CD14-positive monocyte (primary cell): ENCODE measurements at regions not wholly inside any gene's neighbourhood (a gene's known extent, or its start where the extent isn't known, plus 50 kb on each side); places are given as distances from the start of the nearest gene placed in this dataset.
A peak's percentile ranks its signal among the peaks of the same experiment; 100 is the strongest.

Source experiments
- DNase-seq, 3 donors: peaks; one replicate each; pipeline ENCODE4 v3.0.0-alpha.2; 2011 to 2022
- H2AFZ ChIP-seq: 2 replicates; pipeline ENCODE4 v1.6.0; 2012; ENCODE audit warnings: mild to moderate bottlenecking, low read depth, low read length, inconsistent platforms; ENCODE audit not compliant: insufficient read depth, poor library complexity, severe bottlenecking
- H3K27ac ChIP-seq, 2 donors: 1 replicate in 1 of 2; 2 replicates in 1 of 2; pipeline ENCODE4 v1.5.1; 2012 to 2013; ENCODE audit warnings: low read length in 2 of 2, control low read depth in 1 of 2, inconsistent platforms in 1 of 2, low read depth in 1 of 2, mild to moderate bottlenecking in 1 of 2
- H3K27me3 ChIP-seq, 2 donors: one replicate each; pipeline versions ENCODE4 v1.6.0 to v1.6.1; 2011 to 2013; ENCODE audit warnings: low read length in 2 of 2; ENCODE audit not compliant: control insufficient read depth in 2 of 2, insufficient read depth in 2 of 2
- H3K36me3 ChIP-seq, 2 donors: replicated peaks in 1 of 2; 1 replicate in 1 of 2; 2 replicates in 1 of 2; pipeline versions ENCODE4 v1.5.1 to v1.6.1; 2012 to 2013; ENCODE audit warnings: low read length in 2 of 2, control low read depth in 1 of 2, inconsistent platforms in 1 of 2, mild to moderate bottlenecking in 1 of 2; ENCODE audit not compliant: insufficient read depth in 2 of 2, control insufficient read depth in 1 of 2
- H3K4me1 ChIP-seq, 2 donors: 1 replicate in 1 of 2; 2 replicates in 1 of 2; pipeline versions ENCODE4 v1.5.1 to v1.6.1; 2012 to 2013; ENCODE audit warnings: low read length in 2 of 2, control low read depth in 1 of 2, inconsistent platforms in 1 of 2, mild to moderate bottlenecking in 1 of 2, moderate library complexity in 1 of 2; ENCODE audit not compliant: insufficient read depth in 2 of 2, control insufficient read depth in 1 of 2
- H3K4me2 ChIP-seq: replicated peaks from 2 replicates; pipeline ENCODE3; 2012; ENCODE audit warnings: low read length, moderate library complexity, mild to moderate bottlenecking; ENCODE audit not compliant: poor library complexity, severe bottlenecking; ENCODE audit errors: extremely low read depth
- H3K4me3 ChIP-seq, 3 experiments: fragments of 200-600 bp in 1 of 3; sonication (generic) in 1 of 3; replicated peaks in 1 of 3; 1 replicate in 2 of 3; 2 replicates in 1 of 3; pipeline ENCODE4 v1.5.1; 2011 to 2013; ENCODE audit warnings: low read length in 3 of 3, mild to moderate bottlenecking in 3 of 3, control low read depth in 2 of 3, low read depth in 2 of 3, inconsistent platforms in 1 of 3, moderate library complexity in 1 of 3
- H3K79me2 ChIP-seq: 2 replicates; pipeline ENCODE4 v1.6.0; 2012; ENCODE audit warnings: mild to moderate bottlenecking, control low read depth, inconsistent platforms, low read length, moderate library complexity; ENCODE audit not compliant: insufficient read depth
- H3K9ac ChIP-seq: 2 replicates; pipeline ENCODE4 v1.6.0; 2017; ENCODE audit warnings: low read length, mild to moderate bottlenecking; ENCODE audit not compliant: insufficient read depth, poor library complexity, severe bottlenecking
- H3K9me3 ChIP-seq, 2 donors: replicated peaks in 1 of 2; 1 replicate in 1 of 2; 2 replicates in 1 of 2; pipeline versions ENCODE4 v1.5.1 to v1.6.1; 2012 to 2013; ENCODE audit warnings: low read length in 2 of 2, control low read depth in 1 of 2; ENCODE audit not compliant: control insufficient read depth in 1 of 2, insufficient read depth in 1 of 2
- H4K20me1 ChIP-seq: 2 replicates; pipeline ENCODE4 v1.6.0; 2012; ENCODE audit warnings: mild to moderate bottlenecking, low read length, control low read depth, moderate library complexity; ENCODE audit not compliant: insufficient read depth
- H3K27ac Mint-ChIP-seq, 7 donors: one replicate each; pipeline ENCODE4 v1.8.0; 2020; ENCODE audit warnings: mild to moderate bottlenecking in 7 of 7, mixed read lengths in 7 of 7, moderate library complexity in 6 of 7, inconsistent platforms in 2 of 7
- H3K27me3 Mint-ChIP-seq, 3 donors: one replicate each; pipeline ENCODE4 v1.8.0; 2021 to 2022; ENCODE audit warnings: low read depth in 3 of 3, mild to moderate bottlenecking in 3 of 3, mixed read lengths in 3 of 3, moderate library complexity in 3 of 3, inconsistent platforms in 1 of 3
- H3K36me3 Mint-ChIP-seq, 2 donors: one replicate each; pipeline ENCODE4 v1.8.0; 2020; ENCODE audit warnings: mixed read lengths in 2 of 2, inconsistent platforms in 1 of 2, mild to moderate bottlenecking in 1 of 2
- H3K4me1 Mint-ChIP-seq: one replicate; pipeline ENCODE4 v1.8.0; 2020; ENCODE audit warnings: mild to moderate bottlenecking, mixed read lengths
- H3K4me3 Mint-ChIP-seq, 2 donors: one replicate each; pipeline ENCODE4 v1.8.0; 2020; ENCODE audit warnings: mild to moderate bottlenecking in 2 of 2, mixed read lengths in 2 of 2, moderate library complexity in 1 of 2
- H3K9me3 Mint-ChIP-seq, 7 donors: one replicate each; pipeline ENCODE4 v1.8.0; 2020 to 2022; ENCODE audit warnings: mixed read lengths in 7 of 7, mild to moderate bottlenecking in 6 of 7, moderate library complexity in 6 of 7, inconsistent platforms in 2 of 7
- WGBS: methylation state at CpG from one replicate; pipeline ENCODE4 v1.1.5; 2013; ENCODE audit warnings: missing lambda C conversion rate; ENCODE audit not compliant: insufficient coverage; 5-methylcytosine and 5-hydroxymethylcytosine counted together
- intact Hi-C, 2 donors: fragments of 100-400 bp; cut with micrococcal nuclease; formaldehyde crosslinking; loops; one replicate each; pipeline versions ENCODE4 v1.15.0 to v1.15.1; 2023
- TF ChIP-seq, protein P1 (sequence below): fragments of 200-600 bp; IDR thresholded peaks from one replicate; pipeline ENCODE4 v1.8.0; 2022; ENCODE audit warnings: antibody characterized with exemption, mild to moderate bottlenecking

DNA sequence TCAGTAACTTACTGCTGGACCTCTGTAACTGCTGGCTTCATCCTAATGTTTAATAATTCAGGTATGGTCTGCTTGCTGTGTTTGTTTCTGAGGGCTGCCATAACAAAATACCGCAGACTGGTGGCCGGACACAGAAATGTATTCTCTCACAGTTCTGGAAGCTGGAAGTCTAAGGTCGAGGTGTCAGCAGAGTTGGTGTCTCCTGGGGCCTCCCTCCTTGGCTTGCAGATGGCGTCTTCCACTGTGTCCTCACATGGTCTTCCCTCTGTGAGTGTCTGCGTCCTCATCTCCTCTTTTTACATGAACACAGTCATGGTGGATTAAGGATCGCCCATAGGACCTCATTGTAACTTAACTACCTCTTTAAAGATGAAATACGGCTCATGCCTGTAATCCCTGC lies 389.7 kb upstream of the JARID2 start:
- no peak for DNase-seq
- Histone ChIP-seq H3K9ac (no peak overlapping the region), H3K4me3 (no peak overlapping the region), H3K4me1 (peaks cover 13 to 16% of the 10 kb centered on the region in 2 donors), H4K20me1 (no peaks in the 10 kb centered on the region), H2AFZ (no peak overlapping the region), H3K9me3 (no peaks in the 10 kb centered on the region), H3K27ac (no peak overlapping the region), H3K4me2 (no peak overlapping the region), H3K27me3 (no peaks in the 10 kb centered on the region), H3K36me3 (no peaks in the 10 kb centered on the region), H3K79me2 (no peaks in the 10 kb centered on the region)
- H3K9me3 Mint-ChIP-seq, result peaks cover 0 to 3% (median 0%) of the 10 kb centered on the region in 7 donors
- WGBS, result 99% methylated on average over 6 of the region's 7 CpGs
- no peak overlapping the region for H3K4me3 Mint-ChIP-seq
- peaks cover 0 to 2% (median 0%) of the 10 kb centered on the region in 3 donors for H3K27me3 Mint-ChIP-seq
- peak overlapping the region in 5 of 7 donors; percentile 37 to 99 (median 99) for H3K27ac Mint-ChIP-seq
- TF ChIP-seq, protein P1, sequence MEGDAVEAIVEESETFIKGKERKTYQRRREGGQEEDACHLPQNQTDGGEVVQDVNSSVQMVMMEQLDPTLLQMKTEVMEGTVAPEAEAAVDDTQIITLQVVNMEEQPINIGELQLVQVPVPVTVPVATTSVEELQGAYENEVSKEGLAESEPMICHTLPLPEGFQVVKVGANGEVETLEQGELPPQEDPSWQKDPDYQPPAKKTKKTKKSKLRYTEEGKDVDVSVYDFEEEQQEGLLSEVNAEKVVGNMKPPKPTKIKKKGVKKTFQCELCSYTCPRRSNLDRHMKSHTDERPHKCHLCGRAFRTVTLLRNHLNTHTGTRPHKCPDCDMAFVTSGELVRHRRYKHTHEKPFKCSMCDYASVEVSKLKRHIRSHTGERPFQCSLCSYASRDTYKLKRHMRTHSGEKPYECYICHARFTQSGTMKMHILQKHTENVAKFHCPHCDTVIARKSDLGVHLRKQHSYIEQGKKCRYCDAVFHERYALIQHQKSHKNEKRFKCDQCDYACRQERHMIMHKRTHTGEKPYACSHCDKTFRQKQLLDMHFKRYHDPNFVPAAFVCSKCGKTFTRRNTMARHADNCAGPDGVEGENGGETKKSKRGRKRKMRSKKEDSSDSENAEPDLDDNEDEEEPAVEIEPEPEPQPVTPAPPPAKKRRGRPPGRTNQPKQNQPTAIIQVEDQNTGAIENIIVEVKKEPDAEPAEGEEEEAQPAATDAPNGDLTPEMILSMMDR, result no peak
- intact Hi-C loops, result no loop called here
- H3K36me3 Mint-ChIP-seq, result peaks cover 2 to 4% of the 10 kb centered on the region in 2 donors
- peaks cover 27% of the 10 kb centered on the region for H3K4me1 Mint-ChIP-seq

GRCh38 chr6:14857001-14857400 lies 388.9 kb upstream of the JARID2 start:
- H3K36me3 ChIP-seq, result no peaks in the 10 kb centered on the region
- Mint-ChIP-seq H3K9me3 (peaks cover 0 to 3% (median 0%) of the 10 kb centered on the region in 7 donors), H3K27me3 (peaks cover 0 to 2% (median 0%) of the 10 kb centered on the region in 3 donors), H3K27ac (peak overlapping the region; percentile 95 to 99 (median 99)), H3K4me3 (peak overlapping the region in 1 of 2 donors; percentile 90), H3K36me3 (peaks cover 2 to 4% of the 10 kb centered on the region in 2 donors), H3K4me1 (peaks cover 33% of the 10 kb centered on the region)
- peak overlapping the region in 2 of 3 experiments; percentile 31 to 58 for H3K4me3 ChIP-seq
- H3K4me1 ChIP-seq, result peaks cover 13 to 22% of the 10 kb centered on the region in 2 donors
- WGBS, result 98% methylated on average over 8 of the region's 9 CpGs
- no peaks in the 10 kb centered on the region for H3K9me3 ChIP-seq
- no peaks in the 10 kb centered on the region for H3K79me2 ChIP-seq
- H3K27ac ChIP-seq, result peak overlapping the region; percentile 60 to 88
- no peaks in the 10 kb centered on the region for H4K20me1 ChIP-seq
- no peaks in the 10 kb centered on the region for H3K27me3 ChIP-seq
- TF ChIP-seq, protein P1, result no peak
- H2AFZ ChIP-seq, result peak overlapping the region; percentile 46
- peak overlapping the region; percentile 58 for H3K9ac ChIP-seq
- DNase-seq, result no peak
- intact Hi-C loops, result no loop called here
- peak overlapping the region; percentile 61 for H3K4me2 ChIP-seq
